ENCODE measurements at regions not wholly inside any gene's neighbourhood (a gene's known extent, or its start where the extent isn't known, plus 50 kb on each side); places are given as distances from the start of the nearest gene placed in this dataset.

DNA sequence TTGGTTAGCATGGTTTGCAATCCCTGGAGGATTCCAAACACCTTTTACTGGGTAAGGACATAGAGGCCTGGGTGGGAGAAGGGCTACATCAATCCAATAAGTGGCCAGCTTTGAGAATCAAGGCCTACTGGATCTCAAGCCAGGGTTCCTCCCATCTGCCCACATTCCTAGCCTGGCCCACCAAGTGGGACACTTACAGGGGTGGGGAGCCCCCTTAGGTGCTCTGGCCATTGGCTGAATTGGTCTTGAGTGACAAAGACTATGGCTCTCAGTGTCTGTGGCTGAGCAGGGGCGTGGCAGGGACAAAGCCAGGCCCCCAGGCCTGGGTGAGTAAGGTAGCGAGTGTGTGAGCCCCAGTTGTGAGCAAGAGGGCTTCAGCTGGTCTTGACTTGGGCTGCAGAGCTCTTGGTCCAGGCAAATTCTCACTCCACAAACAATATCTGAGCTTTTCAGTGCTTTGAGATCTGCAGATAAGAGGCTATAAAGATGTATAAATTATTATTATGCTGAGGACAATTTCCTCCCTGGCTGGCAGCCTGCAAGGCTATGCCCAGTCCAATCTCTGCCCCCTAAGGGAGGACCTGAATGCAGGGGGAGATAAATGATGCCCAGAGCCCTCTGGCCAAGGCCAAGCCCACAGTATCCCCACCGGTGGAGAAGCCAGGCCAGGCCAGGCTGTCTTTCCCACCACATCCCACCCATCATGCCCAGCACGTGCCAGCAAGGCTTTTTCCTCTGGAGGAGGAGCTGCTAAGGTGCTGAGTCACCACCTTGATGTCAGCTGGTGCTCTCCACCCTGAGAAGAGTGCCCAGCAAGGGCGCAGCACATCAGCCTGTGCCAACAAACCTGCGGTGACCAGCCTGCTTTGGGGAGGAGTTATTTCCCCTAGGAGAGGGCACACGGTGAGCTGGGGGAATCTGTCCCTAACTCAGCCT, 80.7 kb upstream of the DUSP5 start:
- TF ChIP-seq, protein P1, sequence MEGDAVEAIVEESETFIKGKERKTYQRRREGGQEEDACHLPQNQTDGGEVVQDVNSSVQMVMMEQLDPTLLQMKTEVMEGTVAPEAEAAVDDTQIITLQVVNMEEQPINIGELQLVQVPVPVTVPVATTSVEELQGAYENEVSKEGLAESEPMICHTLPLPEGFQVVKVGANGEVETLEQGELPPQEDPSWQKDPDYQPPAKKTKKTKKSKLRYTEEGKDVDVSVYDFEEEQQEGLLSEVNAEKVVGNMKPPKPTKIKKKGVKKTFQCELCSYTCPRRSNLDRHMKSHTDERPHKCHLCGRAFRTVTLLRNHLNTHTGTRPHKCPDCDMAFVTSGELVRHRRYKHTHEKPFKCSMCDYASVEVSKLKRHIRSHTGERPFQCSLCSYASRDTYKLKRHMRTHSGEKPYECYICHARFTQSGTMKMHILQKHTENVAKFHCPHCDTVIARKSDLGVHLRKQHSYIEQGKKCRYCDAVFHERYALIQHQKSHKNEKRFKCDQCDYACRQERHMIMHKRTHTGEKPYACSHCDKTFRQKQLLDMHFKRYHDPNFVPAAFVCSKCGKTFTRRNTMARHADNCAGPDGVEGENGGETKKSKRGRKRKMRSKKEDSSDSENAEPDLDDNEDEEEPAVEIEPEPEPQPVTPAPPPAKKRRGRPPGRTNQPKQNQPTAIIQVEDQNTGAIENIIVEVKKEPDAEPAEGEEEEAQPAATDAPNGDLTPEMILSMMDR (optimal IDR thresholded peaks at IDR 0.05 in 1 of 3, IDR thresholded peaks at IDR 0.05 in 1 of 3, conservative IDR thresholded peaks at IDR 0.05 in 1 of 3; ENCODE audit: extremely low read depth in 1 of 3, insufficient read depth in 2 of 3, low read length in 3 of 3): no peak
- no peak for TF ChIP-seq EZH2 (IDR thresholded peaks at IDR 0.05; ENCODE audit: low read length)

All from keratinocyte (primary cell).